ENCODE measurements at regions not wholly inside any gene's neighbourhood (a gene's known extent, or its start where the extent isn't known, plus 50 kb on each side); places are given as distances from the start of the nearest gene placed in this dataset.

- intact Hi-C loops (cut with DNase I), result no loop called here
Observed at GRCh38 chr5:28473531-28474107, 1435.2 kb upstream of the CDH9 start.

GRCh38 chr5:28468166-28468565, 1429.8 kb upstream of the CDH9 start:
- no peak overlapping the region for H3K27ac ChIP-seq
- H3K9me3 ChIP-seq, result no peaks in the 10 kb centered on the region
- WGBS, 3 donors, result 15 to 37% (median 25%) methylated on average over 3 of the region's 3 CpGs
- H3K27me3 ChIP-seq, result no peaks in the 10 kb centered on the region
- DNase-seq, result no peak
- intact Hi-C loops (cut with DNase I), result no loop called here
- no peak overlapping the region for H3K4me3 ChIP-seq
- H3K4me1 ChIP-seq (ENCODE audit: insufficient read depth), result no peaks in the 10 kb centered on the region
- no peaks in the 10 kb centered on the region for H3K36me3 ChIP-seq
- TF ChIP-seq CTCF (IDR thresholded peaks at IDR 0.05) (no peak), POLR2A (IDR thresholded peaks at IDR 0.05) (no peak), EP300 (IDR thresholded peaks at IDR 0.05) (no peak)

More at GRCh38 chr5:28473531-28474107, 1435.2 kb upstream of the CDH9 start:
- DNase-seq, result no peak
- 68 to 72% (median 68%) methylated on average over 4 of the region's 4 CpGs for WGBS, 3 donors
- H3K27ac ChIP-seq, result no peak overlapping the region
- H3K4me1 ChIP-seq (ENCODE audit: insufficient read depth), result no peaks in the 10 kb centered on the region
- TF ChIP-seq POLR2A (IDR thresholded peaks at IDR 0.05), result no peak
- no peak for TF ChIP-seq CTCF (IDR thresholded peaks at IDR 0.05)
- no peak for TF ChIP-seq EP300 (IDR thresholded peaks at IDR 0.05)
- H3K36me3 ChIP-seq, result no peaks in the 10 kb centered on the region
- no peak overlapping the region for H3K4me3 ChIP-seq
- H3K9me3 ChIP-seq, result no peaks in the 10 kb centered on the region
- H3K27me3 ChIP-seq, result no peaks in the 10 kb centered on the region

- no peaks in the 10 kb centered on the region for H3K9me3 ChIP-seq
- H3K4me3 ChIP-seq, result no peak overlapping the region
- intact Hi-C loops (cut with DNase I), result no loop called here
- TF ChIP-seq CTCF (IDR thresholded peaks at IDR 0.05) (no peak), EP300 (IDR thresholded peaks at IDR 0.05) (no peak), POLR2A (IDR thresholded peaks at IDR 0.05) (no peak)
- WGBS, 3 donors, result 70 to 82% (median 81%) methylated on average over 4 of the region's 4 CpGs
- no peaks in the 10 kb centered on the region for H3K36me3 ChIP-seq
- H3K27me3 ChIP-seq, result no peaks in the 10 kb centered on the region
- H3K27ac ChIP-seq, result no peak overlapping the region
- DNase-seq, result no peak
- H3K4me1 ChIP-seq (ENCODE audit: insufficient read depth), result no peaks in the 10 kb centered on the region
Observed at GRCh38 chr5:28463728-28464127, 1425.3 kb upstream of the CDH9 start.

GRCh38 chr5:28451483-28451882, 1413.1 kb upstream of the CDH9 start:
- TF ChIP-seq POLR2A (IDR thresholded peaks at IDR 0.05), result no peak
- TF ChIP-seq CTCF (IDR thresholded peaks at IDR 0.05), result no peak
- no peak for TF ChIP-seq EP300 (IDR thresholded peaks at IDR 0.05)
- no peak overlapping the region for H3K4me3 ChIP-seq
- H3K27me3 ChIP-seq, result no peaks in the 10 kb centered on the region
- DNase-seq, result no peak
- intact Hi-C loops (cut with DNase I), result no loop called here
- no peaks in the 10 kb centered on the region for H3K4me1 ChIP-seq (ENCODE audit: insufficient read depth)
- H3K27ac ChIP-seq, result no peak overlapping the region
- H3K36me3 ChIP-seq, result no peaks in the 10 kb centered on the region
- H3K9me3 ChIP-seq, result no peaks in the 10 kb centered on the region

Data from ovary (tissue), 7 donors.